Right lobe of liver (tissue), 4 donors: ENCODE measurements at regions not wholly inside any gene's neighbourhood (a gene's known extent, or its start where the extent isn't known, plus 50 kb on each side); places are given as distances from the start of the nearest gene placed in this dataset.
"Not testable (repeated sequence)": the region's sequence is repeated elsewhere in the genome, so short reads cannot be mapped to it uniquely, and the experiment has no call there.

Experiments
- CTCF ChIP-seq, 4 donors: fragments of 200-600 bp in 3 of 4; fragments of 450-650 bp in 1 of 4; IDR thresholded peaks; one replicate each; pipeline versions ENCODE4 v1.5.1 to v1.8.0; 2016 to 2022; ENCODE audit warnings: antibody characterized with exemption in 4 of 4, mild to moderate bottlenecking in 2 of 4
- POLR2A ChIP-seq: fragments of 450-650 bp; IDR thresholded peaks from one replicate; pipeline ENCODE4 v1.6.1; 2017; ENCODE audit warnings: antibody characterized with exemption, mild to moderate bottlenecking
- donor health status: DM: no; HTN: no; CAD: no.
- donor health status: DM: no; HTN: no; CAD: no.
- donor health status: DM: no; HTN: yes; CAD: no.

- TF ChIP-seq CTCF (IDR thresholded peaks at IDR 0.05); POLR2A: not testable (repeated sequence)
These were observed 276.0 kb upstream of the USP25 start for GRCh38 chr21:15453785-15454184.
